IMR-90 (cell line): ENCODE measurements at regions not wholly inside any gene's neighbourhood (a gene's known extent, or its start where the extent isn't known, plus 50 kb on each side); places are given as distances from the start of the nearest gene placed in this dataset.

Experiments used
- ATAC-seq: fragments of 200-7000 bp; cut with Tn5 transposase; 2 replicates; pipeline ENCODE4 v1.9.1; 2020; ENCODE audit warnings: low read depth, mild to moderate bottlenecking, moderate library complexity
- BruUV-seq: library from RNA; stranded (reverse); fragments of 400-500 nt; replicated peaks from 2 replicates; lab custom pipeline; 2021; lab: Mats Ljungman, UMichigan
- CTCF ChIA-PET: fragments of 300-600 bp; formaldehyde crosslinking; extraction: SDS; loops from one replicate; lab custom pipeline; 2021; ENCODE audit warnings: antibody characterized with exemption; lab: Yijun Ruan, JAX
- POLR2A ChIA-PET: fragments of 300-600 bp; sonication (Branson Sonifier 250); formaldehyde crosslinking; loops from one replicate; lab custom pipeline; 2022; ENCODE audit warnings: antibody characterized with exemption; ENCODE audit not compliant: unreplicated experiment; lab: Charles Lee
- DNase-seq: peaks from one replicate; pipeline ENCODE4 v3.0.0; 2013
- H2AFZ ChIP-seq: replicated peaks from 2 replicates; pipeline ENCODE3; 2013; ENCODE audit warnings: low read length, mild to moderate bottlenecking; ENCODE audit not compliant: poor library complexity
- H2AK5ac ChIP-seq: 2 replicates; pipeline ENCODE4 v1.6.1; 2013; ENCODE audit warnings: low read depth, low read length, inconsistent platforms
- H2AK9ac ChIP-seq: replicated peaks from 2 replicates; pipeline ENCODE3; 2013; ENCODE audit warnings: mild to moderate bottlenecking, low read depth, low read length, moderate library complexity; ENCODE audit not compliant: poor library complexity
- H2BK120ac ChIP-seq: 2 replicates; pipeline ENCODE4 v1.6.1; 2013; ENCODE audit warnings: low read depth, low read length, inconsistent platforms
- H2BK15ac ChIP-seq: 3 replicates; pipeline ENCODE4 v1.6.1; 2013; ENCODE audit warnings: low read depth, low read length, inconsistent platforms
- H2BK20ac ChIP-seq: 2 replicates; pipeline ENCODE4 v1.6.1; 2013; ENCODE audit warnings: low read depth, mild to moderate bottlenecking, inconsistent platforms, low read length, moderate library complexity
- H2BK5ac ChIP-seq: 2 replicates; pipeline ENCODE4 v1.6.1; 2013; ENCODE audit warnings: mild to moderate bottlenecking, low read depth, low read length, inconsistent platforms; ENCODE audit not compliant: poor library complexity, severe bottlenecking
- H3K14ac ChIP-seq: replicated peaks from 2 replicates; pipeline ENCODE4 v1.6.1; 2013; ENCODE audit warnings: low read depth, low read length, inconsistent platforms
- H3K18ac ChIP-seq: 2 replicates; pipeline ENCODE4 v1.6.1; 2013; ENCODE audit warnings: low read depth, low read length, control low read depth
- H3K23ac ChIP-seq: 2 replicates; pipeline ENCODE4 v1.6.1; 2013; ENCODE audit warnings: low read depth, low read length, inconsistent platforms
- H3K27ac ChIP-seq: 2 replicates; pipeline ENCODE4 v1.5.1; 2013; ENCODE audit warnings: mild to moderate bottlenecking, control low read depth, low read length; ENCODE audit not compliant: insufficient read depth
- H3K27me3 ChIP-seq: 2 replicates; pipeline ENCODE4 v1.6.1; 2013; ENCODE audit warnings: low read length; ENCODE audit not compliant: control insufficient read depth, insufficient read depth
- H3K36me3 ChIP-seq: 2 replicates; pipeline ENCODE4 v1.6.1; 2013; ENCODE audit warnings: low read length, mixed read lengths; ENCODE audit not compliant: control insufficient read depth, insufficient read depth
- H3K4ac ChIP-seq: 2 replicates; pipeline ENCODE4 v1.6.1; 2013; ENCODE audit warnings: low read depth, low read length, inconsistent platforms
- H3K4me1 ChIP-seq: 2 replicates; pipeline ENCODE4 v1.6.1; 2013; ENCODE audit warnings: low read length, mixed read lengths; ENCODE audit not compliant: control insufficient read depth, insufficient read depth
- H3K4me2 ChIP-seq: 2 replicates; pipeline ENCODE4 v1.6.1; 2013; ENCODE audit warnings: low read depth, mild to moderate bottlenecking, control low read depth, low read length, moderate library complexity
- H3K4me3 ChIP-seq: 2 replicates; pipeline ENCODE4 v1.5.1; 2013; ENCODE audit warnings: low read depth, mild to moderate bottlenecking, control low read depth, low read length, moderate library complexity; ENCODE audit not compliant: insufficient read depth
- H3K56ac ChIP-seq: 2 replicates; pipeline ENCODE4 v1.6.1; 2013; ENCODE audit warnings: low read length, inconsistent platforms; ENCODE audit not compliant: insufficient read depth; ENCODE audit errors: extremely low read depth
- H3K79me1 ChIP-seq, 2 experiments: 2 replicates each; pipeline ENCODE4 v1.6.1; 2013; ENCODE audit warnings: low read length in 2 of 2, inconsistent platforms in 1 of 2, low read depth in 1 of 2
- H3K9ac ChIP-seq: 2 replicates; pipeline ENCODE4 v1.6.1; 2013; ENCODE audit warnings: low read depth, low read length, control low read depth
- H3K9me1 ChIP-seq: 2 replicates; pipeline ENCODE4 v1.6.1; 2013; ENCODE audit warnings: low read length, inconsistent platforms; ENCODE audit not compliant: insufficient read depth
- H3K9me3 ChIP-seq: 2 replicates; pipeline ENCODE4 v1.6.1; 2013; ENCODE audit warnings: low read length; ENCODE audit not compliant: control insufficient read depth, insufficient read depth
- H4K20me1 ChIP-seq: 2 replicates; pipeline ENCODE4 v1.6.1; 2013; ENCODE audit warnings: low read length, inconsistent platforms; ENCODE audit not compliant: insufficient read depth
- H4K5ac ChIP-seq: 2 replicates; pipeline ENCODE4 v1.6.1; 2013; ENCODE audit warnings: mild to moderate bottlenecking, low read depth, low read length, control low read depth
- H4K8ac ChIP-seq, 2 experiments: 2 replicates each; pipeline ENCODE4 v1.6.1; 2013; ENCODE audit warnings: low read depth in 2 of 2, low read length in 2 of 2, control low read depth in 1 of 2, inconsistent platforms in 1 of 2
- H4K91ac ChIP-seq: 2 replicates; pipeline ENCODE4 v1.6.1; 2013; ENCODE audit warnings: low read depth, low read length, inconsistent platforms; ENCODE audit not compliant: insufficient read depth
- CTCF ChIP-seq: conservative IDR thresholded peaks from 2 replicates; pipeline ENCODE4 v1.5.1; 2012; ENCODE audit warnings: mild to moderate bottlenecking, low read depth, low read length, improper control_type of control experiment
- ELK1 ChIP-seq: fragments of 150-350 bp; IDR thresholded peaks from 2 replicates; pipeline ENCODE4 v1.6.1; 2016; ENCODE audit warnings: low read depth, mild to moderate bottlenecking, low read length, moderate library complexity, borderline replicate concordance
- WGBS, 2 experiments: methylation state at CpG; one replicate each; pipeline versions ENCODE4 v1.1.5 to v1.1.7; 2013; ENCODE audit warnings: missing lambda C conversion rate in 2 of 2; ENCODE audit not compliant: insufficient read length in 1 of 2; ENCODE audit errors: extremely low coverage in 2 of 2; 5-methylcytosine and 5-hydroxymethylcytosine counted together
- dilution Hi-C: fragments of 300-500 bp; cut with HindIII; formaldehyde crosslinking; loops from one replicate; pipeline ENCODE4 v1.14.3; 2018; ENCODE audit warnings: low sequenced_read_pairs; ENCODE audit not compliant: unreplicated experiment
- in situ Hi-C: fragments of 300-500 bp; cut with MboI; formaldehyde crosslinking; loops from 3 replicates; pipeline ENCODE4 v1.14.3; 2019; ENCODE audit warnings: low sequenced_read_pairs, inconsistent platforms, mixed read lengths
- intact Hi-C: fragments of 100-400 bp; cut with micrococcal nuclease; formaldehyde crosslinking; loops from 2 replicates; pipeline ENCODE4 v1.10.0; 2022

DNA sequence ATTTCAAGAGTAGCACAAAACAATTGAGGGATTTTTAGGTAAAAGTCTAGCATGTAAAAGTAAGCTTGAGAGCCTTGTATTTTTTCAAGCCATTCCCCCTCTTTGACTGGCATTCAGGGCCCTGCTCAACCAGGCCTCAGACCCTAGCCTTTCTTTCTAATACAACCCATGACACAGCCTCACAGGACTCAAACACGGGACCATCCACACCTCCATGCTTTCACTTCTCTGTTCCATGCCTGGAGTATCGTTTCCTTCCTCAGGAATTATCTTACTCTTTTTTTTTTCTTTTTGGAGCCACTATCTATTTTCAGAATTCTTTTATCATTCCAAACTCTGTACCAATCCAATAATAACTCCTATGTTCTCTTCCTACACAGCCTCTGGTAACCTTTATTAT, 560.2 kb upstream of the CLINT1 start:
- peaks cover 2% of the 10 kb centered on the region; the same call in 1 of the 2 replicates for H3K27me3 ChIP-seq
- no TSS peak for BruUV-seq

More for the DNA sequence above, 560.2 kb upstream of the CLINT1 start:
- Histone ChIP-seq H3K79me1 (no peaks in the 10 kb centered on the region), H3K9me1 (peaks cover 4% of the 10 kb centered on the region; the same call in 1 of the 2 replicates), H3K4ac (no peak overlapping the region), H2AK9ac (no peak overlapping the region), H3K36me3 (no peaks in the 10 kb centered on the region), H4K91ac (no peak overlapping the region), H2BK15ac (no peak overlapping the region), H4K20me1 (no peaks in the 10 kb centered on the region), H2BK20ac (no peak overlapping the region), H3K9ac (no peak overlapping the region), H2BK5ac (no peak overlapping the region), H3K4me2 (no peak overlapping the region), H4K5ac (no peak overlapping the region), H3K27ac (no peak overlapping the region), H3K56ac (no peak overlapping the region), H2BK120ac (no peak overlapping the region), H3K23ac (no peak overlapping the region), H4K8ac (no peak overlapping the region), H3K4me3 (no peak overlapping the region), H2AFZ (no peak overlapping the region), H3K9me3 (no peaks in the 10 kb centered on the region), H2AK5ac (no peak overlapping the region), H3K14ac (no peak overlapping the region), H3K4me1 (peaks cover 6% of the 10 kb centered on the region), H3K18ac (no peak overlapping the region)
- intact Hi-C loops, result no loop called here
- no peak for TF ChIP-seq CTCF
- TF ChIP-seq ELK1, result no peak
- WGBS, 2 experiments, result no CpG with 5 or more reads among the region's 2 CpGs
- dilution Hi-C loops, result no loop called here
- in situ Hi-C loops, result no loop called here
- POLR2A ChIA-PET, result no interaction called here
- no peak for ATAC-seq
- CTCF ChIA-PET, result no interaction called here
- DNase-seq, result no peak
